ENCODE measurements at regions not wholly inside any gene's neighbourhood (a gene's known extent, or its start where the extent isn't known, plus 50 kb on each side); places are given as distances from the start of the nearest gene placed in this dataset.

GRCh38 chr2:217156801-217157200 lies 296.9 kb upstream of the TNP1 start (continued):
- TF ChIP-seq POLR2AphosphoS5 (IDR thresholded peaks at IDR 0.05; ENCODE audit: low read depth, low read length), result no peak

GRCh38 chr2:217154923-217155322 lies 295.1 kb upstream of the TNP1 start:
- peaks cover 0 to 3% of the 10 kb centered on the region in 2 experiments; a peak in 1 of 4 replicates for H3K4me1 ChIP-seq (ENCODE audit: control insufficient read depth in 1 of 2, insufficient read depth in 2 of 2, low read depth in 1 of 2, low read length in 1 of 2)
- DNase-seq, result no peak
- WGBS (ENCODE audit: low lambda C conversion rate), result 79% methylated on average over 9 of the region's 9 CpGs
- H2AFZ ChIP-seq (ENCODE audit: low read depth), result no peak overlapping the region
- no peak overlapping the region for H3K27ac ChIP-seq (ENCODE audit: low read depth in 2 of 2, low read length in 1 of 2)
- H4K20me1 ChIP-seq (ENCODE audit: insufficient read depth), result no peaks in the 10 kb centered on the region
- no peaks in the 10 kb centered on the region for H3F3A ChIP-seq (replicated peaks; ENCODE audit: insufficient read depth)
- no peaks in the 10 kb centered on the region for H3K79me2 ChIP-seq (ENCODE audit: insufficient read depth)
- no peak overlapping the region for H3K4me3 ChIP-seq (ENCODE audit: low read depth in 2 of 2, low read length in 1 of 2)
- no peak overlapping the region for H3K4me2 ChIP-seq
- no peak overlapping the region for H3K9ac ChIP-seq
- ChIA-PET CTCF (interaction anchor here (0.6 to 3.4 kb wide), 4 partner anchors 11 to 456 kb away, joined by 3 to 11 read pairs (median 3); no protein-coding TSS in a partner anchor), POLR2A (no interaction called here)
- H3K27me3 ChIP-seq (ENCODE audit: insufficient read depth), result no peaks in the 10 kb centered on the region
- no peaks in the 10 kb centered on the region for H3K9me3 ChIP-seq
- H3K9me2 ChIP-seq, result no peaks in the 10 kb centered on the region
- TF ChIP-seq REST (IDR thresholded peaks at IDR 0.05; ENCODE audit: low read depth, low read length) (no peak), GABPA (IDR thresholded peaks at IDR 0.05; ENCODE audit: low read depth) (no peak), SMC3 (IDR thresholded peaks at IDR 0.05; ENCODE audit: low read depth, low read length) (no peak), ELF1 (IDR thresholded peaks at IDR 0.05) (no peak), RFX5 (IDR thresholded peaks at IDR 0.05; ENCODE audit: low read length) (no peak), RAD21 (IDR thresholded peaks at IDR 0.05; ENCODE audit: low read length) (no peak), CTCF (IDR thresholded peaks at IDR 0.05) (no peak), EZH2phosphoT487 (IDR thresholded peaks at IDR 0.05; ENCODE audit: borderline replicate concordance, low read depth) (no peak), CHD2 (IDR thresholded peaks at IDR 0.05; ENCODE audit: low read length, partially characterized antibody) (no peak), FOSL2 (IDR thresholded peaks at IDR 0.05; ENCODE audit: borderline replicate concordance, low read depth) (no peak)
- H3K36me3 ChIP-seq (replicated peaks in 1 of 2; ENCODE audit: control insufficient read depth in 1 of 2, insufficient read depth in 2 of 2, low read length in 1 of 2), result no peaks in the 10 kb centered on the region
